GM21619 (cell line): ENCODE measurements at regions not wholly inside any gene's neighbourhood (a gene's known extent, or its start where the extent isn't known, plus 50 kb on each side); places are given as distances from the start of the nearest gene placed in this dataset.
"Not testable (repeated sequence)": the region's sequence is repeated elsewhere in the genome, so short reads cannot be mapped to it uniquely, and the experiment has no call there.

Experiments
- ATAC-seq: cut with Tn5 transposase; IDR thresholded peaks from one replicate; pipeline ENCODE4 v1.9.1; 2021; ENCODE audit not compliant: unreplicated experiment

- not testable (repeated sequence) for ATAC-seq
Measured at GRCh38 chr9:41839786-41840185, 289.4 kb downstream of the CNTNAP3B start.

GRCh38 chr9:41838953-41839352 lies 290.3 kb downstream of the CNTNAP3B start:
- ATAC-seq = not testable (repeated sequence)

- not testable (repeated sequence) for ATAC-seq
Measured at GRCh38 chr9:41838562-41838851, 290.7 kb downstream of the CNTNAP3B start.

- not testable (repeated sequence) for ATAC-seq
Measured at GRCh38 chr9:41837684-41838561, 291.3 kb downstream of the CNTNAP3B start.

- ATAC-seq = not testable (repeated sequence)
Measured at GRCh38 chr9:41833108-41833507, 296.1 kb downstream of the CNTNAP3B start.

GRCh38 chr9:41824723-41825122 lies 304.5 kb downstream of the CNTNAP3B start:
- ATAC-seq = not testable (repeated sequence)

GRCh38 chr9:41802706-41803105 lies 326.5 kb downstream of the CNTNAP3B start:
- ATAC-seq = not testable (repeated sequence)

GRCh38 chr9:41798684-41799083 lies 330.5 kb downstream of the CNTNAP3B start:
- not testable (repeated sequence) for ATAC-seq

GRCh38 chr9:41790719-41791363 lies 338.4 kb downstream of the CNTNAP3B start:
- not testable (repeated sequence) for ATAC-seq

- not testable (repeated sequence) for ATAC-seq
Measured at GRCh38 chr9:41790007-41790406, 339.2 kb downstream of the CNTNAP3B start.

- not testable (repeated sequence) for ATAC-seq
Measured at GRCh38 chr9:41789387-41789786, 339.8 kb downstream of the CNTNAP3B start.

- ATAC-seq = not testable (repeated sequence)
Measured at GRCh38 chr9:41787951-41788350, 341.3 kb downstream of the CNTNAP3B start.

GRCh38 chr9:41787270-41787669 lies 342.0 kb downstream of the CNTNAP3B start:
- ATAC-seq = not testable (repeated sequence)

- ATAC-seq = not testable (repeated sequence)
Measured at GRCh38 chr9:41784006-41784405, 345.2 kb downstream of the CNTNAP3B start.

GRCh38 chr9:41783070-41783810 lies 346.0 kb downstream of the CNTNAP3B start:
- ATAC-seq = not testable (repeated sequence)

GRCh38 chr9:41781899-41782298 lies 347.3 kb downstream of the CNTNAP3B start:
- ATAC-seq = not testable (repeated sequence)

GRCh38 chr9:41779897-41780406 lies 349.3 kb downstream of the CNTNAP3B start:
- ATAC-seq = not testable (repeated sequence)

GRCh38 chr9:41779192-41779591 lies 350.0 kb downstream of the CNTNAP3B start:
- not testable (repeated sequence) for ATAC-seq

GRCh38 chr9:41778535-41779071 lies 350.6 kb downstream of the CNTNAP3B start:
- not testable (repeated sequence) for ATAC-seq

- ATAC-seq = not testable (repeated sequence)
Measured at GRCh38 chr9:41777536-41777935, 351.7 kb downstream of the CNTNAP3B start.

- ATAC-seq = not testable (repeated sequence)
Measured at GRCh38 chr9:41772541-41772940, 356.7 kb downstream of the CNTNAP3B start.
